HAP-1 (cell line): ENCODE measurements at regions not wholly inside any gene's neighbourhood (a gene's known extent, or its start where the extent isn't known, plus 50 kb on each side); places are given as distances from the start of the nearest gene placed in this dataset.

Source experiments
- DNase-seq, 2 experiments: peaks; one replicate each; pipeline ENCODE4 v3.0.0-alpha.2; 2016 to 2020; ENCODE audit warnings: low spot score in 2 of 2
- H3K27me3 ChIP-seq: fragments of 250-450 bp; sonication (Bioruptor Pico); 2 replicates; pipeline ENCODE4 v1.5.1; 2020; ENCODE audit warnings: low read depth, mild to moderate bottlenecking, moderate library complexity
- H3K36me3 ChIP-seq: fragments of 250-450 bp; sonication (Bioruptor Pico); replicated peaks from 2 replicates; pipeline ENCODE4 v1.5.1; 2020; ENCODE audit warnings: mild to moderate bottlenecking
- H3K4me1 ChIP-seq: fragments of 250-450 bp; sonication (Bioruptor Pico); 2 replicates; pipeline ENCODE4 v1.5.1; 2020; ENCODE audit warnings: mild to moderate bottlenecking
- H3K4me3 ChIP-seq: fragments of 250-450 bp; sonication (Bioruptor Pico); 2 replicates; pipeline ENCODE4 v1.5.1; 2020; ENCODE audit warnings: mild to moderate bottlenecking, moderate library complexity
- H3K9me3 ChIP-seq: fragments of 250-450 bp; sonication (Bioruptor Pico); 2 replicates; pipeline ENCODE4 v1.5.1; 2020; ENCODE audit warnings: mild to moderate bottlenecking, moderate library complexity
- in situ Hi-C: fragments of 300-500 bp; cut with MboI; formaldehyde crosslinking; loops from 3 replicates; pipeline ENCODE4 v1.14.3; 2020; ENCODE audit warnings: low sequenced_read_pairs, inconsistent platforms, mixed read lengths

DNA sequence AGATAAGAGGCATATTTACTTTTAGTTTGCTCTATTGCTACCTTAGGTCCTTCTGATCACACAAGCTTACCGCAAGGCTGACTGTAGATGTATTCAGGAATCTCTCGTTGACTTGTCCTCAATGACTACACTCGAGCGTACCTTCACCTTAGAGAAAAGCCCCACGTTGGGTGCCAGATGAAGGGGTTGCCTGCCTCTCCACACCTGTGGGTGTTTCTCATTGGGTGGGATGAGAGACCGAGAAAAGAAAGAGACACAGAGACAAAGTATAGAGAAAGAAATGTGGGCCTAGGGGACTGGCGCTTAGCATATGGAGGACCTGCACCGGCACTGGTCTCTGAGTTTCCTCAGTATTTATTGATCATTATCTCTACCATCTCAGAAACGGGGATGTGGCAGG, 51.8 kb downstream of the ASCL4 start:
- Histone ChIP-seq H3K4me3 (no peak overlapping the region), H3K27me3 (no peaks in the 10 kb centered on the region), H3K9me3 (no peaks in the 10 kb centered on the region), H3K4me1 (no peaks in the 10 kb centered on the region), H3K36me3 (no peaks in the 10 kb centered on the region)
- in situ Hi-C loops, result no loop called here
- DNase-seq, result no peak

DNA sequence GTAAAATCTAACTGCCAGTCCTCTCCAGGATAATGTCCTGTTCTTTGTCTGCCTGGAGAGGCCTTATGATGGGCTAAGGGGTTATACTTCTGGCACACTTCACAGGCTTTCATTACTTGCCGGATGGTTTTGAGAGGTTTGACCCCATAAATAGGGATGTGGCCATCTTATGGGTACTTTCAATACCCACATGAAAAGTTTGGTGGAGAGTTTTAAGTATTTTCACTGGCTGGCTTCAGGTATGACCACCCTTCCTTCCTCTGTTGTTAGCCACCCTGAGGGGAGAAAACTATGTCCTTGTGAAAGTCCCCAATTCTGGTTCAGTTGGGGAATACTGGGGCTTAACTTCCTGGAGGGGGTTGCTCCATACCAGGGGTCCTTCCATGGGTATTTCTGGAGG, 54.8 kb downstream of the ASCL4 start:
- H3K27me3 ChIP-seq, result 0 out of 2 replicates have a peak, but pooled peaks cover 4% of the 10 kb centered on the region
- no peaks in the 10 kb centered on the region for H3K4me1 ChIP-seq
- no peak for DNase-seq
- in situ Hi-C loops, result no loop called here
- no peaks in the 10 kb centered on the region for H3K9me3 ChIP-seq
- no peak overlapping the region for H3K4me3 ChIP-seq
- no peaks in the 10 kb centered on the region for H3K36me3 ChIP-seq

DNA sequence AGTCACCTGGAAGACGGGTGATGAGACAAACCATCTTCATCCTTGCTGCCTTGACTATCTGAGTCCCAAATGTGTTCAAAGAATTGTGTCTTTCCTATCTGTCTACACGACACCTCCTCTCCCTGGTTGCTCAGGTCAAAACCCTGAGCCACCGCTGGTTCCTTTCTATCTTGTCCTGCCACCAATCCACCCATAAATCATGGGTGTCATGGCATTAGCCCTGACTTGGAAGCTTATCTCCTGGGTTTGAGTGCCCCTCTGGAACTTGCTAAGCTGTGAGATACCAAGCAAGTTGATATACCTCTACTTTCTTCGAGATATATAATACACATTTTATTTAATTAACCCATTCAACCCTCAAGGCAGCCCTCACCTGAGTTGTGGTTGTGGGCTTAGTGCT, 57.9 kb downstream of the ASCL4 start:
- in situ Hi-C loops, result no loop called here
- Histone ChIP-seq H3K36me3 (no peaks in the 10 kb centered on the region), H3K27me3 (peaks cover 6% of the 10 kb centered on the region; the same call in 1 of the 2 replicates), H3K9me3 (no peaks in the 10 kb centered on the region), H3K4me3 (no peak overlapping the region), H3K4me1 (no peaks in the 10 kb centered on the region)
- DNase-seq, result no peak

DNA sequence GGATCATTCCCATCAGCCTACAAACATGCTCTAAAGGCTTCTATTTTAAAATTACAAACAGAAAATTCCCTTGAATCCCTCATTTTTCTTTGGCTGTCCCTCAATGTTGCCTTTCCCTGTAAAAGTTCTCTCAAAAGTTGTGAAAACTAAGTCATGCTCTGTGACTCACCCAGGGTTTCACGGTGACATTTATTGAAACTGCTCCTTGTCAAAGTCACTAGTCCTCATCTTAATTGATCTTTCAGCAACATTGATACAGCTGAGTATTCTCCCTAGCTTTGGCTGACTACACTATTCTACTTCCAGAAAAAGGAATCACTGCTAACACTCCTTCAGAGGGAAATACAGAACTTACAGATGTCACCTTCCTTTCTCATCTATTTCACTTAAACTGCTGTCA, 65.7 kb downstream of the ASCL4 start:
- H3K27me3 ChIP-seq, result peaks cover 53% of the 10 kb centered on the region
- H3K4me3 ChIP-seq, result no peak overlapping the region
- no peaks in the 10 kb centered on the region for H3K4me1 ChIP-seq
- H3K9me3 ChIP-seq, result no peaks in the 10 kb centered on the region
- DNase-seq, result no peak
- no peaks in the 10 kb centered on the region for H3K36me3 ChIP-seq
- in situ Hi-C loops, result no loop called here

DNA sequence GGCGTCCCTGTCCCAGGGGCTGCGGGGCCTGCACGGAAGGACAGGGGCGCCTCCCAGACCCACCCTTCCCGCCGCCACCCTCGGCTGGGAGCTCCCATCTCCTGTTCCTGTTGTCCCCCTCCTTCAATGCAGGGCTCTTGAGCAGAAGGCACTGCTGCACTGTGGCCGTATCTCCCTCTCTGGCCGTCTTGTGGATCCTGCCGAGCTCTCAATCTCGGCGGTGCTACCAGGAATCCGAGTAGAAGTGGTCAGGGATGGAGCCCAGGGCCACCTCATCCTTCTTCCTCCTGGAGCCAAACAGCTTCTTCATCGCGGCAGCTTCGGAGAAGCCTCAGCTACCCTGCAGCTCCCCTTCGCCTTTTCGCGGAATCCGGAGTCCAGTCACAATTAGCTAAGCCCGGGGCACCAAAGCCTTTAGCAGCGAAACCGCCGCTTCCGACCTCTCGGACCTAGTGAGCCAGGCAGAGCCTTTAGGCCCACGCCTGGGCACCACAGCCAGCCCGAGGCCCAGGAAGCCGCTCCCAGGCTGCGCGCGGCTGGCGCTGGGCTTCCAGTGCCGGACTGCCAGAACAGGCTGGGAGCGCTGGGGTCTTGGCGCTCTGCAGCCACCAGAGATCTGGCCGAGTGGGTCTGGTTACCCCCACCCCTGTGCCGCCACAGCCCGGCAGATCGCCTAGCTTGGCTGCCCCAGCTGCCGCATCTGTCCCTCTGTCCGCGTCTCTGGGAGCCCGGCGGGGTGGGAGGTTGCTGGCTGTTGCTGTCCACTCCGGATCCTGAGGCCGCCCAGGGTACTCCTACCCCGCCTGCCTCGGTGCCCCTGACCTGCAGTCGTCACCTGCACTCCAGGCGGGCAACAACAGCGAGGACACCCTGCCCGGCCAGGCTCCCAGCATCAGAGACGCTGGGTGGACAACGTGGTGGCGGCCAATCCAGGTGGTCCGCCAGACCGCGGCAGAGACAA, 69.1 kb downstream of the ASCL4 start:
- in situ Hi-C loops, result no loop called here
- no peak for DNase-seq
- no peak overlapping the region for H3K4me3 ChIP-seq
- H3K4me1 ChIP-seq, result no peaks in the 10 kb centered on the region
- no peaks in the 10 kb centered on the region for H3K36me3 ChIP-seq
- H3K27me3 ChIP-seq, result peaks cover 50% of the 10 kb centered on the region
- no peaks in the 10 kb centered on the region for H3K9me3 ChIP-seq

DNA sequence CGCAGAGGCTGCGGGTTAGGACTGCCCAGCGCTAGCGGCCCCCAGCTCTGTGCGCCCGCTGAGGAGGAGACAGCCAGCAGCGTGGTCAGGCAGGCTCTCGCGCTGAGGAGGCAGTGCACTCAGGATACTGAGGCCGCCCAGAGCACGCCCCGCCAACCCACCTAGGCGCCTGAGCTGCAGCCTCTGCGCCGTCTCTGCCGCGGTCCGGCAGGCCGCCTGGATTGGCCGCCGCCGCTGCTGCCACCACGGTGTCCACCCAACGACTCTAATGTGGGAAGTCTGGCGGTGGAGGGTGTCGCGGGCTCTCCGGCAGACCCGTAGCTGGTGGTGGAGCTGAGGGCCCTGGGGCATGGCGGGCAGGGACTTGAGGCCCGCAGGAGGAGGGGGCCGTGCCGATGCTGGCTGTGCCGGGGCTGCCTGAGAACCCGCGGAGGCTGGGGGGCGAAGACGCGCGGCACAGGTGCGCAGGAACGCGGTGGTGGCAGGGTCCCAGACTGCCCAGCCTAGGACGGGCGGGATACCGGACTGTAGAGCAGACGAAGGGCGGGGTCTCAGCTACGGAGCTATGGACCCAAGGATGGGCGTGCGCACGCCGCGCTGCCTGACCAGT, 69.9 kb downstream of the ASCL4 start:
- in situ Hi-C loops, result no loop called here
- Histone ChIP-seq H3K27me3 (peaks cover 47% of the 10 kb centered on the region), H3K4me3 (no peak overlapping the region), H3K36me3 (no peaks in the 10 kb centered on the region), H3K4me1 (no peaks in the 10 kb centered on the region), H3K9me3 (no peaks in the 10 kb centered on the region)
- no peak for DNase-seq

DNA sequence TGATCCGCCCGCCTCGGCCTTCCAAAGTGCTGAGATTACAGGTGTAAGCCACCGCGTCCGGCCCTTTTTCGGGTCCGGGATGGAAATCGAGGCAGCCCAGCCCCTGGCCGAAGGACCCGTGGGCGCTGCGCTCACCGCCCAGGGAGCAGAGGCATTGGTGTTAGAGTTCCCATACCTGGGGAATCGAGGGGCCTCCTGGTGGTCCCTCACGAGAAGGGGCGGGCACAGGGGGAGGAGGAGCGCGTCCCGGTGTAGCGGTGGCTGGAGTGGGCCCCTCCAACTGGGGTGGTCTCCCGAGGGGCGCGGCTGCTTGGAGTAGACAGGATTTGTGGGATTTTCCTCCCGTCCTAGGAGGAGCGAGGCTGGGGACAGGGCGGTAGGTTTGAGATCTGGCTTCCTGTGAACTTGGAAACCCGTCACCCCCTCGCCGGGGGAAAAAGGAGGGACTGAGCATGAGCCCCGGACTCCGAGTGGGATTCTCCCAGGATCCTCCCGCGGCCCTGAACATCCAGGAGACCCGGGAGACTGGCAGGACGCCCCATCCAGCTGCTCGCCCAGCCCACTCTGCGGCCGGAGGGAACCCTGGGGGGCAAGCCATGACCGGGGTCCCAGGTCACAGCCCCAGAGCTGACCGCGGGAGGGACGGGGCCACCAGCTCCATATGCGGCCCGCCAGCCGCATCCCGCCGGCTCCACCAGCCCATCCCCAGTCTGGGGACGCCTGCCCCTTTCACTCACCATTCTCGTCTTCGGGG, 70.9 kb downstream of the ASCL4 start:
- Histone ChIP-seq H3K27me3 (peaks cover 40% of the 10 kb centered on the region), H3K4me1 (no peaks in the 10 kb centered on the region), H3K9me3 (no peaks in the 10 kb centered on the region), H3K4me3 (no peak overlapping the region), H3K36me3 (no peaks in the 10 kb centered on the region)
- no peak for DNase-seq
- in situ Hi-C loops, result no loop called here

DNA sequence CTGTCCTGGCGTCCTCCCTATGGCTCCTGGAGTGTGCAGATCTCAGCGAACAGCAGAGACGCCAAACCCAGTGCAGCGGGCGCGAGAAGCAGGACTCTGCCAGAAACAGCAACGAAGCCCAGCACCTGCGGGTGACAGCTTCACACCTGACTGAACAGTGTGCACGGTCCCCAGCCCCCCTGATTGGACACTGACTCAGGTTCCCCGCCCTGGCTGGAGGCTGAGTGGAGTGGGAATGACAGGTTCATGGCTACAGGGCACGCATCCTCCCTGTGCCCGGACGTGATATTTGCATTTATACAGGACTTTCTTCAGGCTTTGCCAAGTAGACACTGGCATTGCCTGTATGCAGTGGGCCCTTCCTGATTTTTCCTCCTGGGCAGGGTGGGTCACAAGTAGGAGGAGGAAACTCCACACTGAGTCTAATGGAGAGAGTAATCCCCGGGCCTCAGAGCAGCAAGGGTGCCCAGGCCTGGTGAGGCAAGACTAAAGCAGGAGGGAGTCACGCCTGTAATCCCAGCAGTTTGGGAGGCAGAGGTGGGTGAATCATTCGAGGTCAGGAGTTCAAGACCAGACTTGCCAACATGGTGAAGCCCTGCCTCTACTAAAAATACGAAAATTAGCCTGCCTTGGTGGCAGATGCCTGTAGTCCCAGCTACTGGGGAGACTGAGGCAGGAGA, 71.6 kb downstream of the ASCL4 start:
- no peaks in the 10 kb centered on the region for H3K4me1 ChIP-seq
- H3K4me3 ChIP-seq, result no peak overlapping the region
- H3K27me3 ChIP-seq, result peaks cover 40% of the 10 kb centered on the region
- no peaks in the 10 kb centered on the region for H3K9me3 ChIP-seq
- DNase-seq, result no peak
- in situ Hi-C loops, result no loop called here
- no peaks in the 10 kb centered on the region for H3K36me3 ChIP-seq

DNA sequence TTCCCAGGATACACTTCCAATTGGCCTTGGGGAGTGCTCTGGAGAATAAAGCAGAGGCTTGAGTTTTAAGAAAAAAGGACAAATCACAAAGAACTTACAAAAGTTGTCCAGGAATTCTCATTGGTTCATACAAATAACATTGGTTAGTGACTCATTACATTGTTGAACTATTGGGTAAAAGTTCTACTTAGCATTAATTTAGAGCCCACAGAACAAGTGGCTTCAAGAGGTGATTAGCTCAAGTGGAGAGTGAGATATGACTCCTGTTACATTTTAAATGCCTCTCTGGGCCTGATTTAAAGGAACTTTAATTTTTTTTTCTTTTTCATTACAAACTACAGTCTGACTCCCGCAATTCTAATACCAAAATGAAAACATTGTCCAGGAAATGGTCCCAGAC, 72.9 kb downstream of the ASCL4 start:
- Histone ChIP-seq H3K4me3 (no peak overlapping the region), H3K27me3 (peaks cover 32% of the 10 kb centered on the region), H3K4me1 (no peaks in the 10 kb centered on the region), H3K9me3 (no peaks in the 10 kb centered on the region), H3K36me3 (no peaks in the 10 kb centered on the region)
- in situ Hi-C loops, result no loop called here
- no peak for DNase-seq

DNA sequence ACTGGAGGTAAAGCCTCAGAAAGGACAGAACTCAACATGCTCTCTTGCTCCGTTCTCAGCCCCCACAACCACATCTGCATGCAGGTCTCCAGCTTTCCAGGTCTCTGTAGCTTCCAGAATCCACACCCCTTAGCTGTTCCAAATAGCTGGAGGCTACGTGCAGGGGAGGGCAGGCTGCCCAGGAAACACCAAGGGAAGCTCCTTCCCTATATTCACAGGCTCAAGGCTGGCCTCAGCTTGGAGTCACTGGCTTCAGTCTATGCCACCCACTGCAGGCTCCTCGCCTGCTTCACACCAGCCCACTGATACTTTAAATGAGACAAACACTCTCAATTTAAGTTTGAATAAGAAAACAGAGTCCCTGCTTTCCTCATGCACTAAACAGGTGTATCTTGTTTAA, 73.3 kb downstream of the ASCL4 start:
- in situ Hi-C loops, result no loop called here
- Histone ChIP-seq H3K27me3 (peaks cover 28% of the 10 kb centered on the region), H3K36me3 (no peaks in the 10 kb centered on the region), H3K4me1 (no peaks in the 10 kb centered on the region), H3K9me3 (no peaks in the 10 kb centered on the region), H3K4me3 (no peak overlapping the region)
- DNase-seq, result no peak

DNA sequence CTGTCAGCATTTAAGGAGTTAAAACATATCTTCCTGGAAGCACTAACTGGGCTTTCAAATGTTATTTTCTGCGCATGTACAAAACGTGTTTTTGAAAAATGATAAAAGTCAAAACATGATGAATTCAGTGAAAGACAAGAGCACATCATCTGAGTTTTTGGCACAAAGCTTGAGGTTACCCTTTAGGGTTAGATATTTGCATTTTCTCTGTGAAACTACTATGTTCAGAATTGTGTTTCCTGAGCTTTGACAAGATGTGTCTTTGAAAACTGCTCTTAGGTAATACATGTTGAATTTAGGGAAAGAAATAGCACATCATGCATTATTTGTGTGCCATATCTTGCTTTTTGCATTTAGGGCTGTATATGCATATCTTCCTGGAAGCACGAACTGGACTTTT, 79.0 kb downstream of the ASCL4 start:
- Histone ChIP-seq H3K4me3 (no peak overlapping the region), H3K9me3 (no peaks in the 10 kb centered on the region), H3K36me3 (no peaks in the 10 kb centered on the region), H3K27me3 (peaks cover 16% of the 10 kb centered on the region), H3K4me1 (no peaks in the 10 kb centered on the region)
- in situ Hi-C loops, result no loop called here
- no peak for DNase-seq

DNA sequence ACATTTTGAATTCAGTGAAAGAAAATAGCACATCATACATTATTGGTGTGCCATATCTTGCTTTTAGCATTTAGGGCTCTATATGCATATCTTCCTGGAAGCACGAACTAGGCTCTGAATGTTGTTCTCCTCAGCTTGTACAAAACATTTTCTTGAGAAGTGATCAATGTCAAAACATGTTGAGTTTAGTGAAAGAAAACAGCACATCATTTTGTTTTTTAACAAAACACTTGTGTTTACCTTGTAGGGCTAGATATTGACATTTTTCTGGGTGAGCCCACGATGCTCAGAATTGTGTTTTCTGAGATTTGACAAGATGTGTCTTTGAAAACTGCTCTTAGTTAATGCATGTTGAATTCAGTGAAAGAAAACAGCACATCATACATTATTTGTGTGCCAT, 81.0 kb downstream of the ASCL4 start:
- in situ Hi-C loops, result no loop called here
- Histone ChIP-seq H3K27me3 (peaks cover 24% of the 10 kb centered on the region), H3K4me1 (no peaks in the 10 kb centered on the region), H3K9me3 (no peaks in the 10 kb centered on the region), H3K36me3 (no peaks in the 10 kb centered on the region), H3K4me3 (no peak overlapping the region)
- no peak for DNase-seq

DNA sequence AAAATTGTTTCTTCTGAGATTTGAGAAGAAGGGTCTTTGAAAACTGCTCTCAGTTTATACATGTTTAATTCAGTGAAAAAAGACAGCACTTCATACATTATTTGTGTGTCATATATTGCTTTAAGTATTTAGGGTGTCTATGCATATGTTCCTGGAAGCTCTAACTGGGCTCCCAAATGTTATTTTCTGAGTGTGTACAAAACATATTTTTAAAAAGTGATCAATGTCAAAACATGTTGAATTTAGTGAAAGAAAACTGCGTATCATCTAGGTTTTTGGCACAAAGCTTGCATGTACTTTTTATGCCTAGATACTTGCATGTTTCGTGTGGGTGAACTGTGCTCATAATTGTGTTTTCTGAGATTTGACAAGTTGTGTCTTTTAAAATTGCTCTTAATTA, 81.6 kb downstream of the ASCL4 start:
- H3K36me3 ChIP-seq, result no peaks in the 10 kb centered on the region
- H3K27me3 ChIP-seq, result peaks cover 28% of the 10 kb centered on the region
- in situ Hi-C loops, result no loop called here
- no peaks in the 10 kb centered on the region for H3K4me1 ChIP-seq
- H3K4me3 ChIP-seq, result no peak overlapping the region
- no peak for DNase-seq
- no peaks in the 10 kb centered on the region for H3K9me3 ChIP-seq
